ENCODE measurements at regions not wholly inside any gene's neighbourhood (a gene's known extent, or its start where the extent isn't known, plus 50 kb on each side); places are given as distances from the start of the nearest gene placed in this dataset.
"Not testable (repeated sequence)": the region's sequence is repeated elsewhere in the genome, so short reads cannot be mapped to it uniquely, and the experiment has no call there.

DNA sequence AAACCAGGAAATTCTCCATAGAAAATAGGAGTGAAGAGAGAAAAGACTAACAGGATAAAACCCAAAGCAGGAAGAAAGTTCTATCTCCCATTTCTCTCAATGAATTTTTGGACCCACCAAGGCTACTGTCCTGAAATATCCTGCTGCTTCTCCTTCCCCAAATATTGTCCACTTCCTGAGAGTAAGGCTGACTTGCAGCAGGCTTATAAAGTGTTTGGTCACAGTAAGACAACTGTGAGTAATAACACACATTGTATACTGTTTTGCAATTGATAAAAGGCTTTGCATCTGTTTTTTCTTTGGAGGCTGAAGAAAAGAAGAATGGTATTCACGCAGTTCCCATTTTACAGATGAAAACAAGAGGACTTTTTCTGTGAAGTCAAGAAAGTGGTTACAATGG lies 52.8 kb downstream of the FOXD4L6 start:
- not testable (repeated sequence) for DNase-seq (ENCODE audit: low read depth)

DNA sequence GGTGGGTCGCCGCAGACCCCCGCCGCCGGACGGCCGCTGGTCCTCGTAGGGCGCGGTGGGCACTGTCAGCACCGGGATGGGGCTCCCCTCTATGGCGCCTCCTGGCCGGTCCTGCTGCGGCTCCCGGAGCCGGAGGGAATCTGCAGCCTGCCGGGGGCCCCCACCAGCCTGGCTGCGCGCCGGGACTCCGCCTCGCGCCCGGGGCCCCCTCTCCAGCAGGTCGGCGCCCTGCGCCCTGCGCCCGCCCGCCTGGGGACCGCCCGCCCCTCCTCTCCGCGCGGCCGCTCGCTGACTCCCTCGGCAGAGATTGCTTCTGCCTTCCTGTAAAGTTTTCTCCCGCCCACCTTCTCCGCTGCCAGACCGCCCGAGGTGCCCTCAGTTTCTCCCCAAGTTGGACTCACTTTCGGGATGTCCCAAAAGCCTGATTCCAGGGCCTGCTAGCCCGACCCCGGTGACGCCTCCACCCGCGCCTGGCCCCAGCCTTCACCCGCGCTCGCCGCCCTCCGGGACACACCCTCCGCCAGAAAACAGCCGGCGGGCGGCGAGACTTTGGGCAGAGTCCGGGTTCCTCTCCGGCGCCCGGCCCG lies 54.0 kb downstream of the FOXD4L6 start:
- not testable (repeated sequence) for DNase-seq (ENCODE audit: low read depth)

DNA sequence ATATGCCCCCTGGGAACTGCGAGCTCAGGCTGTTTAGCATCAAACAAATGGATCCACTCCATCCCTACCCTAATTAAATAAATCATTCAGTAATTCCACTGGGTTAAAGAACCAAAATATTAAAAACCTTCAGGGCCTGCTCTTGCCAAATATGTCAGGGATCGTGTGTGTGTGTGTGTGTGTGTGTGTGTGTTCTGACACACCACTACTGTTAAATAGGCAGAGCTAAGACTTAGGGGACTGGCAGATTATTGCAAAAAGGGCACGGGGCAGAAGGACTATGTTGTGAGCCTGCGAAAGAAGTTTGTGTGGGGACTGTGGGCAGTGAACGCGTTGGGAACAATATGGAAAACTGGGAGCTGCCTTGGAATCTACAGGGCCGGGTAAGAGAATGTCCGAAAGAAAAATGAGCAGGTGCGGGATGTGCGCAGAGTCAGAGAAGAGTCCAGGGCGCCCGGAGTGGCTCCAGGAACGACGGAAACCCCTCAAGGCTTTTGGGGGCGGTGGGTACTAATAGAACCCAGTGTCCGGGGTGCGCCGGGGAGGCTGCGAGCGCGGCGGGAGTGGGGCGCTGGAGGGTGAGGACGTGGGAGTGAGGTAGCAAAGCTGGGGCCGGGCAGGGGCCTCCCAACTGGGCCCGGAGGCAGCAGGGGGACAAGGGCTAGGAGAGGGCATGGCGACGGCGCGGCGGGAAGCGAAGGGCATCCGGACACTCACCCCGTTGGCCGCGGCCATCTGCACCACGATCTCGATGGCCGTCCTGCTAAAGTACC lies 54.8 kb downstream of the FOXD4L6 start:
- DNase-seq (ENCODE audit: low read depth) = not testable (repeated sequence)

DNA sequence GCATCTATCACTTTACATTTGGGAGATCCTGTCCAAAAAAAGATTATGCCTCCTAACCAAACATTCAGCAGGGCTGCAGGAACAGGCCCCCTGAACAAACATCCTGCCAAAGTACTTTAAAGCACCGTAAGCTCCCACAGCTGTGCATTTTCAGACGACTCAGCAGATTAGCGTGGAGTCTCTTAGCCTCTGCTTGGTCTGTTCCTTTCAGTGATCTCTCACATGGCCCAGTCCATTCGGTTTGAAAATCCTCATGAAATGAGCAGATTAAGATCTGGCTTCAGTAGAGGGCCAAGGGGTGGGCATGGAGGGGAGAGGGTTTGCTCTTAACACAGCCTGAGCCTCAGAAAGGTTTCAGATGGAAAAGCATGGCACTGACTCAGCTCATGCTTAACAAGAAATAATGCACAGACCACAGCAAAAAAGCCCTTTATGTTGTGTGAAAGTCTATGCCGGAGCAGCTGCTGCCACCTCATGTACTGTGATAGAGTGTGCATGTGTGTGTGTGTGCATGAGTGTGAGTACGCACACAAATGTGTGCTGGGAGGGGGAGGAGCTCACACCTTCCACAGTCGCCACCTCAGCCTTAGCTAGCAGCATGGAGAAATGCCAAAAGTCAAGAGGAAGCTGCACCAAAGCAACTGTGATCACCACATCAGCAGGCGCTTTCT lies 64.2 kb downstream of the FOXD4L6 start:
- not testable (repeated sequence) for DNase-seq (ENCODE audit: low read depth)

DNA sequence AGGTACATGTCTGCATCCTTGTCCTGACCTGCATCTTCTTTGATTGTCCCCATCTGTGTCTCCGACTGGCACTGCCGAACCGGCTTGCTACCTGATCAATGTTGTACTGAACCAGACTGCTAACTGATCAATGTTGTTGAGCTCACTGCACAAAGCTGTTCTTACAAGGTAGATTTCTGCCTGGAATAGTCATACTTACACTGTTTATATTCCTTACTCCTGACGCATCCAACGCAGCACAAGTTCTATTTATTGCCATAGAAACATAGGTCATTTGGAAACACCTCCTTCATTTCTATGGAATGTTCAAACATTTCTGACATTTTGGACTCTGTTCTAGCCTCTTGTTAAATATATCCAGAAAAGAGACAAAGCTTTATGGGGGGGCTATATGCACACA lies 65.2 kb downstream of the FOXD4L6 start:
- DNase-seq (ENCODE audit: low read depth) = not testable (repeated sequence)

DNA sequence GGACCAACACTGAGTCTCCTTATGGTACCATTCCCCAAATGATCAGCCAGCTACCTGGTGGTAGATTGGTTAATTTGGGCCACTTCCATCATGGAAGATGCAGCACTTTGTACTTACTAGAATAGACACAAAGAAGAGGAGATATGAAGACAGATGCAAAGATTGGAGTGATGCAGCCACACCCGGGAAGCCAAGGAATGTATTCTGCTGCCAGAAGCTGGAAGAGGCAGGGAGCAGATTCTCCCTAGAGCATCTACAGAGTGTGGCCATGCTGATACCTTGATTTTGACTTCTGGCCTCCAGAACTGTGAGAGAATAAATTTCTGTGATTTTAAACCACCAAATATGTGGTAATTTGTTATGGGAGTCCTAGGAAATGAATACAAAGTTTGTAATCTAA lies 68.9 kb downstream of the FOXD4L6 start:
- not testable (repeated sequence) for DNase-seq (ENCODE audit: low read depth)

DNA sequence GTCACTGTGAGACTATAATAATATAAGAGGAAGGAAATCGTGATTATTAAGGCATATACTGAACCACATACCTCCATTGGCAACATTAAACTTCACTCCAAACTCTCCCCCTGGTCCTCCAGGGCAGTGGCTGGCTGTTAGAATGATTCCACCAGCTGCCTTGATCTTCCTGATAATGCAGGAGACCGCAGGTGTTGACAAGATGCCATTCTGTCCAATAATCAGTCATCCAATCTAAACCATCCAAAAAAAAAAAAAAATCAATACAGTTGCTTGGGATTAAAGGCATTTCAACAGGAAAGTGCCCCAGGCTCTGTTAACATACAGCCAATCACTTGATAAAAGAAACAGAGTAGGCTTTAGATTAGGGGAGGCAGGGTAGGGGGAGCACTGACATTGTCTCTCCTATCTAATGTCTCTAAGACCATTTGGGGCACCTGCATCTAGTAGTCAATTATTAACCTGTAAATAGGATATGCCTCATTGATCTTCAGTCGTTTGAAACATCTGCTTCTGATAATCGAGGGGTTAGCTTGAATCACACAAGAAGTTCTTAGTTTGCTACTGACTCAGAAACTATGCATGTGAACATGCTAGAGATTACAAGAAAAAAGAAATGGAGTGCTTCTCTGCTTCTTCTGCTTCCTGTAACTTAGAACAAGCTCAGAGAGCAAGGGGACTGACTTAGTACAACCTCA lies 74.7 kb downstream of the FOXD4L6 start:
- DNase-seq (ENCODE audit: low read depth) = not testable (repeated sequence)

DNA sequence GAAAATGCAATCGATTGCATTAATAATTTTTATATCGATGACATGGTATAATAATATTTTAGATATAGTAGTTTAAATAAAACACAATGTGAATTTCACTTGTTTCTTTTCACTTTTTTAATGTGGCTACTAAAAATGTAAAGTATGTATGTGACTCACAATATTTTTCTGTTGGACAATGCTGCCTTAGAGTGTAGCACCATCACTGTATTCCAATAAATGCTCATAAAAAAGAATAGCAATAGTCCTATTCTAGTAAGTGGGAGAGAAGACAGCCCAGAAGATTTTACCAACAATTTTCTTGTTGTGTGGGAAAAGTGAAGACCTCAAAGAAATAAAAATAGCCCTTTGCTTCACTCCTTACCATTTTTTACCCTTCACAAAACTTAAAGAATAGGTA lies 79.8 kb downstream of the FOXD4L6 start:
- not testable (repeated sequence) for DNase-seq (ENCODE audit: low read depth)

DNA sequence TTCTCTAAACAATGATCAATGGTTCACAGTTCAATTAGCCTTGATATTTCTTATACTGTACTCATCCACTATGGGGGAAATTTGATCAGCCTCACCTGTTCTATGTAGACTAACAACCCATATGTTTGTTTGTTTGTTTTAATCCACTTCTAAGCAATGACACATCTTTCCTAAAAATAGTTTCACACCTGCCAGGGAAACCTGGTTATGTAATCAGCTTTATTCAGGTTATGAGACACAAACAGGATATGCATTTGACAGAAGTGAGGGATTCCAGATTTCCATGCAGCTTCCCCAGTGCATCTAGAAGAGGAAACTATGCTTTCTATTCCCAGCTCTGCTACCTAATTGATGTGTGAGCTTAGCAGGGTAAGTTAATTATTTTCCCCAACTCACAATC lies 80.7 kb downstream of the FOXD4L6 start:
- not testable (repeated sequence) for DNase-seq (ENCODE audit: low read depth)

DNA sequence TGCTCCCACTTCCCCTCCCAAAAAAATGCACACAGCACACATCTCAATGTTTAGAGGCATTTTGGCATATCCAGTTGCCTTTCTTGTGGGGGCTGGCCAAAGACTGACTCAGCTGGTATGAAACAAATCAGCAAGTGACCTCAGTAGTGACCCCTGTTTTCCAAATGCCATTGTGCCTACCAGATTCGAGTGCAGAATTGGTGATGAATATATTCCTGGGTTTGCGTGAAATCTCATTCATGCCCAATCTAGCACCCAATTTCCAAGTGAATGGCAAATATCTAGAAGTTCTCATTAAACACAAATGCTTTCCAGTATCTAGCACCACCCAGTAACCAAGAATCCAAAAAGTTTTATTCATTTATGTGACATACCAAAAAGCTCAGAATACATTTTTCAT lies 83.6 kb downstream of the FOXD4L6 start:
- not testable (repeated sequence) for DNase-seq (ENCODE audit: low read depth)

DNA sequence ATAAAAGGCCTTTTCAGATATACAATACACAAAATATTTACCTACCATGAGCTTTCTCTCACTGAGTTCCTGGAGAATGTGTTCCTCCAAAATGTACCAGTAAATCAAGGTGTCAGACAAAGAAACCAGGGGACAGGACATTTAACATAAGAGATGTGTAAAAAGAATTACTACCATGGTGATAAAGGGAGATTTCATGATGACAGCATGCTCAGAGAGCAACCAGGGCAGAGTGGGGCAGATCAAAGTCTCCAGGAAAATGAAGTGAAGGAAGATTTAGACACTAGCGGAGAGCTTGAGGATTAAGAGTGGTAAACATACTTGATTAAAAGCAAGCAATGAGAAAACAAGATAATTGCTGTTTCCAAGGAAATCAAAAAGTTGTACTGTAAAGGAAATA lies 85.0 kb downstream of the FOXD4L6 start:
- not testable (repeated sequence) for DNase-seq (ENCODE audit: low read depth)

DNA sequence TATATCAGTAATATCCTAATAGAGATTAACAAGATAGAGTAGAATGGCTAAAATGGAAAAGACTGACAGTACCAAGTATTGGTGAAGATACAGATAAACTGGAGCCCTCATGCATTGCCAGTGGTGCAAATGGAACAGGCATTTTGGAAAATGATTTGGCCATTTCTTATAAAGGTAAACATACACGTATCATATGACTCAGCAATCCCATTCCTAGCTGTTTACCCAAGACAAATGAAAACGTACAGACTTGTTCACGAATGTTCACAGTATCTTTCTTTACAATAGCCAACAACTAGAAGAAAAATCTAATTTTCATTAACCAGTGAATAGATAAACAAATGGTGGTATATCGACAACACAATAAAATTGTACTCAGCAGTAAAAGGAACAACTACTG lies 86.4 kb downstream of the FOXD4L6 start:
- not testable (repeated sequence) for DNase-seq (ENCODE audit: low read depth)

DNA sequence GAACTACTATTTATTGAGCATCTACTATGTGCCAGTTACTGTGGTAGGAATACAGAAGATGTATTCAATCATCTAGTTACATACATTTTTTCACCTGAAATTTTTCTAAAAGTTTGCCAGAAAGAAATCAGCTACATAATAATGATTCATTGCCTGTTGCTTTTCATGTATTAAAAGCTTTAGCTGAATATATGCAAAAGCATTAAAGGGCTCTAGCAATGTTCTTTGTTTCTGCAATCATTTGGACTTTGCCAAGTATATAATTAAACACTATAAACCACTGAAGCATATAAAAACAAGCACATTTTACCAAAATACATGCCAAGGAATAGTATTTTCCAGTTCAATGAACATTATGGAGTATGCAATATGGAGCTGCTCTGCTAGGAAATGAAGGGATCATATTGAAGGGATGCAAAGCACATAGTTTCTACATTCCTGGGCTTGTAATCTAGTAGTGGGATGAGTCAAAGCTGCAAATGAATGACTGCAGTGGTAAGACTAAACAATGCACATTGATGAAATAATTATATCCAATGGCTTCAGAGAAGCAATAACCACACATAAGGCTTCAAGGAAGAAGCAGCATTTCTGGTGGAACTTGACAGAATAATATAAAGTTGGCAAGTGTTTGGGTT lies 87.7 kb downstream of the FOXD4L6 start:
- not testable (repeated sequence) for DNase-seq (ENCODE audit: low read depth)

DNA sequence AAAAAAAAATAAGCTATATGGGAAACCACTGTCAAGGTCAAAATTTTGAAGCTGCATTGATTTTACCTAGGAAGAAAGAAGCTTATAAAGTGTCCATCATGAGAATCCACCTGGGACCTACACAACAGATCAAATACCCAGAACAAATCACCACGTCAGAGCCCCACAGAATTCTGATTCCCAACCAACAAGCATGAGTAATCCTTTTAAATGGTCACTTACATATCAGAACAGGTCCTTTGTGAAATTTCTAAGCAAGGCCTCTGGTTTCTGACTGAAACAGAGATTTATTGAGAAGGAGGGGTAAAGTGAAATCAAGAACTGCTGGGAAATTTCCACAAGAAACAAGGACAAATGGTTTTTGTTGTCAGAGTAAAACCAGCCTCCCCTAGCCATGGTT lies 93.2 kb downstream of the FOXD4L6 start:
- DNase-seq (ENCODE audit: low read depth) = not testable (repeated sequence)

DNA sequence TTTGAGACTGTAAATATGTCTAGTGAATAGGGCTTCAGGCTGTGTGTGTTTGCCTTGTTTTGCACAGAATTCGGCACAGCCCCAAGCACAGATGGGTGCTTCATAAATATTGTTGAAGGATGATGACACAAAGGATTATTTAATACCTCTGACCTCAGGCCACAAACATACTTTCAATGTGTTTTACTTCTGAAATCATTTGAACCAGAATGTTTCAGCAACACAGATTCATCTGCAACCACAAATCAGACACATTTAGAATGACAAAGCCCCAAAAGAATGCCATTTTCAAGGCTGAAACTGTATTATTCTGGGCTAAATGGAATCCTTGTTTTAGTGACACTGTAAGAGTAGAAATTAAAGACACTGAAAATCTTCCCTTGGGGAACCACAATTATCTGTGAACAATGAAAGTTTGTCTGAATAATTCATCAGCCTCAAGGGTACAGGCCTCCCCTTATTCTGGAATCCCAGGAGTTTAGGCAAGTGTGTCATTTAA lies 93.7 kb downstream of the FOXD4L6 start:
- not testable (repeated sequence) for DNase-seq (ENCODE audit: low read depth)

DNA sequence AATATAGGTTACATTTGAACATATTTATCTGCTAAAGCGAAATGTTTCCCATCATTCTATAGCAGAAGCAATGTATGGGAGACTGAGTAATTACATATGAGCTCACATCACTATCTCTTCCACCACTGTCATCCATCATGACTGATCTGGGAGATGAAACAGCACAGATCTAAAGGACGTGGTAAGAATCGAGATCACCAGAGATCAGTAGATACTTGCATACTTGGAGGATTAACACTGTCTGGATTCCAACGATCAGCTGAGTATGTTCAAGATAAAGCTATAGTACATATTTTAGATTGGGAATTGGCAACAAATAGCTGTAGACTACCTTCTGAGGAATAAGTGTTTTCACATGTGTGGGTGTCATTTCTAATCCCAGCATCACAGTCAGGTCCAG lies 94.6 kb downstream of the FOXD4L6 start:
- not testable (repeated sequence) for DNase-seq (ENCODE audit: low read depth)

DNA sequence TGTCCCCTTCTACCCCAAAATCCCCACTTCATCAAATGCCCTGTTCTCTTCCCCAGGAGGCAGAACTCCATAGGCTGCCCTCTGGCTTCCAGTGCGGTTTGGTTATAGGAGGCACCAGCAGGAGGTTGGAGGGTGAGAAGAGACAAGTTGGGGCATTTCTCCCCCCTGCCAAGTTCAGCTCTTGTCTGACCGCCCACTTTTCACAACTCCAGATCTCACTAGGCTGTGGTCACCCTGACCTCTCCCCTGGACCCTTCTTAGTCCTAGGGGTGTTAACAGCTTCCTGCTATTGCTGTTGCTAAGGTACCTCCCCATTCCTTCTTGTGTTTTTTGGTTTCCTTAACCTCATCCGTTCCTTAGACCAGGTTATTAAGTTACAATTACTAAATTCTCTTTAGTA lies 95.1 kb downstream of the FOXD4L6 start:
- not testable (repeated sequence) for DNase-seq (ENCODE audit: low read depth)

DNA sequence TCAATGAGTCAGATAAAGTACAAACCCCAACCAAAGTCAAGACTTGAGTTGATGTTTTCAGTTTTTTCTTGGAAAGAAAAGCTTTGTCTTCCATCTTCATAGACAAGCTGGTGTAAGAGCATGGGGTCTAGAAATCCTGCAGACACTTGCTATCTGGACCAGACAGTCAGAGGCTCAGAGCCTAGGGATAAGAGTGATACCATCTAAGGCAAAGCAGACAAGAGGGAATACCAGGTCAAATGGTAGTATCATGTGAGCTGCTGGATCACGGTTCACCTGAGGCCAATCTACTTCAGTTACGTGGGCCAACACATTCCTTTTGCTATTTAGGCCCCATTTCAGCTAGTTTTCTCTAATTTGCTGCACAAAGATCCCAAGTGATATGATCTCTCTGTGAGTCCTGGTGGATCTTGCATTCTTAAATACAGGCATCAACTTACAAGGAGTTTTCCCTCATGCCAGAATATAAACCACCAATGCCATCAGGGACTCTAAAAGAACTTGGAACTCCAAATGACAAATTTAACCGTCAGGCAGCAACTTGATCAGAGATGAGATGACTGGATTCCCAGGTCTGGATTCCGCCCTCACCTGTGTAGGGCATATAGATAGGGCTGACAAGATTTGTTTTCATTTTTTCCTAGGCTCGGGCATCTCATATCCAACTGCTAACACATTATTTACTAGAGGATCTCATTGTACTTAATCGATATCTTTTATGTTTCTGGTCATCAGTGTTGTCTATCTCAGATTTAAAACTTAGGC lies 101.4 kb downstream of the FOXD4L6 start:
- not testable (repeated sequence) for DNase-seq (ENCODE audit: low read depth)

DNA sequence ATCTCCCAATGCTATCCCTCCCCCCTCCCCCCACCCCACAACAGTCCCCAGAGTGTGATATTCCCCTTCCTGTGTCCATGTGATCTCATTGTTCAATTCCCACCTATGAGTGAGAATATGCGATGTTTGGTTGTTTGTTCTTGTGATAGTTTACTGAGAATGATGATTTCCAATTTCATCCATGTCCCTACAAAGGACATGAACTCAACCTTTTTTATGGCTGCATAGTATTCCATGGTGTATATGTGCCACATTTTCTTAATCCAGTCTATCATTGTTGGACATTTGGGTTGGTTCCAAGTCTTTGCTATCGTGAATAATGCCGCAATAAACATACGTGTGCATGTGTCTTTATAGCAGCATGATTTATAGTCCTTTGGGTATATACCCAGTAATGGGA lies 106.1 kb downstream of the FOXD4L6 start:
- DNase-seq (ENCODE audit: low read depth) = not testable (repeated sequence)

DNA sequence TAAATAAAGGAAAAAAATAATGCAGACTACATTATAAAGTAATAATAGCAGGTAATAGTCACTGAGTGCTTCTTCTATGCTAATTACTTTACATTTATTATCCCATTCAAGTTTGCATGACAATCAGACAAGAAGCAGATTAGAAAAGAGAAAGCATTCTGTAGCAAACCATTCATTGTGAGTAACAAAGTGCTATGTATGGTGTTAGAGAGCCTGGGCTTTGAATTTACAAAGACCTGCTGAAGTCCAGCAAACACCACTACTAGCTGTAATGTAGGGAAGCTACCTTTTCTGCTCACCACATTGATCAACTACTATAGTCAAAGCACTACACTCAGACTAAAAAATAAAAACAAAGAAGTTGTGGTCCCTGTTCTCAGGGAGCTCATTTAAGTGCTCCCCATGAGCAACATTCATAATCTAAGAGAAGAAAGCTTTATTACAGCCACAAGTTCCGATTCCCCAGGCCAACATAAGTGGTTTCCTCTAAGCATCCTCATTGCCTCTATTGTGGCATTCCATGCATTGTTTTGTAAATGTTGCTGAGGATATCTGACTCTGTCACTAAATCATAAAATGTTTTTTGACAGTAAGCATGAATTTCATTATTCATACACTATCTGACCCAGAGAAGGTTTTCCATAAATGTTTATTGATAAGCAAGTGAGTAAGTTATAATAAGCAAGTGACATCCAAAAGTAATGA lies 108.5 kb downstream of the FOXD4L6 start:
- DNase-seq (ENCODE audit: low read depth) = not testable (repeated sequence)
